Esophagus squamous epithelium (tissue), 5 donors: ENCODE measurements at regions not wholly inside any gene's neighbourhood (a gene's known extent, or its start where the extent isn't known, plus 50 kb on each side); places are given as distances from the start of the nearest gene placed in this dataset.
A peak's percentile ranks its signal among the peaks of the same experiment; 100 is the strongest.

Experiments used
- DNase-seq: peaks from one replicate; lab custom pipeline; 2025; lab: John Stamatoyannopoulos, UW
- H3K27ac ChIP-seq, 4 donors: fragments of 200-600 bp; sonication (generic); one replicate each; pipeline ENCODE4 v1.5.1; 2016 to 2019; ENCODE audit warnings: mild to moderate bottlenecking in 1 of 4
- H3K27me3 ChIP-seq, 4 donors: fragments of 200-600 bp; sonication (generic); 1 replicate in 3 of 4; 2 replicates in 1 of 4; pipeline versions ENCODE4 v1.5.1 to v1.6.0; 2017 to 2021; ENCODE audit warnings: antibody characterized with exemption in 1 of 4
- H3K36me3 ChIP-seq, 3 donors: fragments of 200-600 bp; sonication (generic); one replicate each; pipeline ENCODE4 v1.5.1; 2016 to 2019
- H3K4me1 ChIP-seq, 3 donors: fragments of 200-600 bp; sonication (generic); one replicate each; pipeline ENCODE4 v1.5.1; 2017 to 2019
- H3K4me3 ChIP-seq, 4 donors: fragments of 200-600 bp; sonication (generic); 1 replicate in 3 of 4; 2 replicates in 1 of 4; pipeline ENCODE4 v1.5.1; 2016 to 2019; ENCODE audit warnings: mild to moderate bottlenecking in 2 of 4, moderate library complexity in 1 of 4
- H3K9me3 ChIP-seq, 3 donors: fragments of 200-600 bp; sonication (generic); one replicate each; pipeline ENCODE4 v1.5.1; 2016 to 2019
- CTCF ChIP-seq, 6 experiments: fragments of 450-650 bp in 4 of 6; fragments of 200-600 bp in 2 of 6; sonication (generic) in 2 of 6; IDR thresholded peaks; one replicate each; pipeline ENCODE4 v1.5.1; 2016 to 2019; ENCODE audit warnings: antibody characterized with exemption in 6 of 6, mild to moderate bottlenecking in 4 of 6, moderate library complexity in 4 of 6
- POLR2A ChIP-seq, 4 donors: fragments of 450-650 bp; IDR thresholded peaks; one replicate each; pipeline ENCODE4 v1.6.1; 2017; ENCODE audit warnings: antibody characterized with exemption in 4 of 4, mild to moderate bottlenecking in 4 of 4, moderate library complexity in 3 of 4
- WGBS, 2 donors: methylation state at CpG; one replicate each; pipeline ENCODE4 v1.1.5; 2018; 5-methylcytosine and 5-hydroxymethylcytosine counted together
- intact Hi-C: fragments of 100-400 bp; cut with DNase I; formaldehyde crosslinking; loops from one replicate; pipeline ENCODE4 v1.15.0; 2022
- donor health status: DM: yes; HTN: yes; CAD: no.

GRCh38 chr13:33340631-33341030, 55.1 kb upstream of the STARD13 start:
- Histone ChIP-seq H3K4me3 (no peak overlapping the region), H3K4me1 (no peaks in the 10 kb centered on the region), H3K27me3 (no peaks in the 10 kb centered on the region), H3K36me3 (no peaks in the 10 kb centered on the region), H3K27ac (no peak overlapping the region), H3K9me3 (no peaks in the 10 kb centered on the region)
- TF ChIP-seq POLR2A (IDR thresholded peaks at IDR 0.05) (no peak), CTCF (IDR thresholded peaks at IDR 0.05) (no peak)
- intact Hi-C loops = no loop called here
- no peak for DNase-seq
- 67 to 70% methylated on average over 1 of the region's 1 CpG for whole genome bisulfite sequencing, 2 donors

GRCh38 chr13:33341861-33342452, 56.4 kb upstream of the STARD13 start:
- intact Hi-C loops = no loop called here
- no peak overlapping the region for H3K27ac ChIP-seq
- no peaks in the 10 kb centered on the region for H3K4me1 ChIP-seq
- no peak for DNase-seq
- H3K4me3 ChIP-seq = no peak overlapping the region
- no peaks in the 10 kb centered on the region for H3K27me3 ChIP-seq
- TF ChIP-seq CTCF (IDR thresholded peaks at IDR 0.05) = no peak
- TF ChIP-seq POLR2A (IDR thresholded peaks at IDR 0.05) = no peak
- 71 to 78% methylated on average over 3 to 5 of the region's 5 CpGs for WGBS, 2 donors
- no peaks in the 10 kb centered on the region for H3K9me3 ChIP-seq
- no peaks in the 10 kb centered on the region for H3K36me3 ChIP-seq

GRCh38 chr13:33345842-33346241, 60.3 kb upstream of the STARD13 start:
- Histone ChIP-seq H3K4me1 (peaks cover 0 to 18% (median 6%) of the 10 kb centered on the region in 3 donors), H3K36me3 (no peaks in the 10 kb centered on the region), H3K27ac (no peak overlapping the region), H3K27me3 (peaks cover 0 to 24% (median 0%) of the 10 kb centered on the region in 4 donors), H3K4me3 (no peak overlapping the region), H3K9me3 (no peaks in the 10 kb centered on the region)
- no peak for TF ChIP-seq CTCF (IDR thresholded peaks at IDR 0.05)
- intact Hi-C loops = no loop called here
- no peak for DNase-seq
- WGBS, 2 donors = 75 to 76% methylated on average over 2 of the region's 2 CpGs

- Histone ChIP-seq H3K36me3 (no peaks in the 10 kb centered on the region), H3K9me3 (no peaks in the 10 kb centered on the region), H3K27me3 (peaks cover 0 to 24% (median 0%) of the 10 kb centered on the region in 4 donors), H3K4me3 (no peak overlapping the region), H3K27ac (peak overlapping the region in 1 of 4 donors; percentile 5), H3K4me1 (peaks cover 3 to 24% (median 6%) of the 10 kb centered on the region in 3 donors)
- 80 to 83% methylated on average over 4 of the region's 4 CpGs for WGBS, 2 donors
- intact Hi-C loops = no loop called here
- TF ChIP-seq POLR2A (IDR thresholded peaks at IDR 0.05) (no peak), CTCF (IDR thresholded peaks at IDR 0.05) (no peak)
- DNase-seq = no peak
Measured at GRCh38 chr13:33347861-33348260, 62.3 kb upstream of the STARD13 start.

- peak overlapping the region in 1 of 4 donors; percentile 5 for H3K27ac ChIP-seq
- WGBS, 2 donors = 46 to 68% methylated on average over 2 of the region's 2 CpGs
- peaks cover 3 to 24% (median 6%) of the 10 kb centered on the region in 3 donors for H3K4me1 ChIP-seq
- H3K36me3 ChIP-seq = no peaks in the 10 kb centered on the region
- H3K9me3 ChIP-seq = no peaks in the 10 kb centered on the region
- H3K27me3 ChIP-seq = peaks cover 0 to 24% (median 0%) of the 10 kb centered on the region in 4 donors
- intact Hi-C loops = no loop called here
- TF ChIP-seq POLR2A (IDR thresholded peaks at IDR 0.05) (no peak), CTCF (IDR thresholded peaks at IDR 0.05) (no peak)
- DNase-seq = no peak
- H3K4me3 ChIP-seq = no peak overlapping the region
Measured at GRCh38 chr13:33348366-33348765, 62.8 kb upstream of the STARD13 start.
